K562 (cell line): ENCODE measurements at regions not wholly inside any gene's neighbourhood (a gene's known extent, or its start where the extent isn't known, plus 50 kb on each side); places are given as distances from the start of the nearest gene placed in this dataset.

Source experiments
- ATAC-seq: fragments of 200-7000 bp; cut with Tn5 transposase; 3 replicates; pipeline ENCODE4 v1.9.1; 2020; ENCODE audit warnings: moderate library complexity
- BruUV-seq: library from RNA; stranded (reverse); fragments of 400-500 nt; replicated peaks from 2 replicates; lab custom pipeline; 2021; lab: Mats Ljungman, UMichigan
- CTCF ChIA-PET: fragments of 300-600 bp; formaldehyde crosslinking; extraction: SDS; loops from one replicate; lab custom pipeline; 2021; ENCODE audit warnings: low intra/inter-chr PET ratio; lab: Yijun Ruan, JAX
- POLR2A ChIA-PET: fragments of 300-600, 350-650 bp; sonication (Branson Sonifier 250); formaldehyde crosslinking; extraction: SDS; loops from one replicate; lab custom pipeline; 2021; ENCODE audit warnings: antibody characterized with exemption, inconsistent platforms; lab: Yijun Ruan, JAX
- DNase-seq, 4 experiments: peaks; one replicate each; pipeline versions ENCODE4 v3.0.0 to v3.0.0-alpha.2; 2011 to 2018; ENCODE audit warnings: low spot score in 3 of 4, mixed read lengths in 3 of 4; ENCODE audit errors: extremely low read depth in 1 of 4
- FAIRE-seq: peaks from 2 replicates; lab custom pipeline; 2011; peaks lifted over from hg19 to GRCh38; lab: Jason Lieb, UNC
- H2AFZ ChIP-seq: 2 replicates; pipeline ENCODE4 v1.6.0; 2011; ENCODE audit warnings: low read depth, low read length, control low read depth, inconsistent platforms
- H3K27ac ChIP-seq: fragments of 200-600 bp; 3 replicates; pipeline ENCODE4 v1.8.0; 2011; ENCODE audit warnings: low read depth, mild to moderate bottlenecking, control low read depth, inconsistent platforms, low read length, moderate library complexity, mixed read lengths; ENCODE audit errors: extremely low read depth
- H3K27me3 ChIP-seq, 2 experiments: fragments of 300-600 bp in 1 of 2; 2 replicates in 1 of 2; 3 replicates in 1 of 2; pipeline versions ENCODE4 v1.6.0 to v1.8.0; 2011; ENCODE audit warnings: inconsistent platforms in 2 of 2, low read length in 2 of 2, mild to moderate bottlenecking in 1 of 2, mixed read lengths in 1 of 2, moderate library complexity in 1 of 2; ENCODE audit not compliant: control insufficient read depth in 2 of 2, insufficient read depth in 2 of 2
- H3K36me3 ChIP-seq: fragments of 300-600 bp; 3 replicates; pipeline ENCODE4 v1.8.0; 2011; ENCODE audit warnings: mild to moderate bottlenecking, low read length, inconsistent platforms; ENCODE audit not compliant: control insufficient read depth, insufficient read depth
- H3K4me1 ChIP-seq, 2 experiments: fragments of 200-600 bp in 1 of 2; replicated peaks in 1 of 2; 2 replicates in 1 of 2; 3 replicates in 1 of 2; pipeline versions ENCODE4 v1.5.1 to v1.8.0; 2011; ENCODE audit warnings: inconsistent platforms in 2 of 2, low read length in 2 of 2, mild to moderate bottlenecking in 1 of 2, mixed read lengths in 1 of 2, moderate library complexity in 1 of 2; ENCODE audit not compliant: control insufficient read depth in 2 of 2, insufficient read depth in 2 of 2
- H3K4me2 ChIP-seq: 2 replicates; pipeline ENCODE4 v1.6.1; 2011; ENCODE audit warnings: low read length, control low read depth, inconsistent platforms, mixed read lengths; ENCODE audit not compliant: insufficient read depth
- H3K4me3 ChIP-seq: fragments of 200-600 bp; sonication (generic), shearing (Covaris generic); 2 replicates; pipeline ENCODE4 v1.5.1; 2016; ENCODE audit warnings: control low read depth, inconsistent platforms
- H3K79me2 ChIP-seq: fragments of 200-600 bp; 3 replicates; pipeline ENCODE4 v1.8.0; 2011; ENCODE audit warnings: low read length, inconsistent platforms; ENCODE audit not compliant: control insufficient read depth, insufficient read depth
- H3K9ac ChIP-seq, 2 experiments: 2 replicates each; pipeline versions ENCODE4 v1.6.0 to v1.6.1; 2011; ENCODE audit warnings: low read depth in 2 of 2, low read length in 2 of 2, control low read depth in 1 of 2, inconsistent platforms in 1 of 2, mild to moderate bottlenecking in 1 of 2, mixed read lengths in 1 of 2; ENCODE audit not compliant: insufficient read depth in 1 of 2
- H3K9me1 ChIP-seq: one replicate; pipeline ENCODE4 v1.6.0; 2011; ENCODE audit warnings: inconsistent platforms, mild to moderate bottlenecking, low read length, moderate library complexity; ENCODE audit not compliant: control insufficient read depth, insufficient read depth
- H3K9me3 ChIP-seq: replicated peaks from 2 replicates; pipeline ENCODE4 v1.5.1; 2011; ENCODE audit warnings: low read depth, low read length, inconsistent platforms; ENCODE audit not compliant: control insufficient read depth, insufficient read depth
- H4K20me1 ChIP-seq: replicated peaks from 2 replicates; pipeline ENCODE4 v1.6.1; 2011; ENCODE audit warnings: low read length, inconsistent platforms, mixed read lengths; ENCODE audit not compliant: control insufficient read depth, insufficient read depth
- DIDO1 ChIP-seq: fragments of 450-650 bp; IDR thresholded peaks from 2 replicates; pipeline ENCODE4 v1.6.1; 2016; ENCODE audit warnings: low read depth, missing biosample characterization, missing genetic modification characterization
- HLTF ChIP-seq: fragments of 450-650 bp; IDR thresholded peaks from 2 replicates; pipeline ENCODE4 v1.6.1; 2016
- HNRNPLL ChIP-seq: fragments of 200-400 bp; formaldehyde crosslinking; IDR thresholded peaks from 2 replicates; pipeline ENCODE4 v1.6.1; 2017; ENCODE audit warnings: low read length, low read depth, mild to moderate bottlenecking; ENCODE audit not compliant: poor library complexity, severe bottlenecking
- KLF13 ChIP-seq: fragments of 450-650 bp; IDR thresholded peaks from 2 replicates; pipeline ENCODE4 v1.6.1; 2016; ENCODE audit warnings: missing genetic modification characterization, low read depth, mild to moderate bottlenecking, missing compliant biosample characterization, moderate library complexity, borderline replicate concordance
- MXI1 ChIP-seq: IDR thresholded peaks from 2 replicates; pipeline ENCODE4 v1.6.1; 2011; ENCODE audit warnings: low read depth, mild to moderate bottlenecking, improper control_type of control experiment, low read length
- PML ChIP-seq: IDR thresholded peaks from 2 replicates; pipeline ENCODE4 v1.6.1; 2012; ENCODE audit warnings: low read length, inconsistent platforms
- PRDM10 ChIP-seq: fragments of 450-650 bp; IDR thresholded peaks from 2 replicates; pipeline ENCODE4 v1.6.1; 2018; ENCODE audit not compliant: partially characterized antibody
- PURB ChIP-seq: sonication (generic); formaldehyde crosslinking; IDR thresholded peaks from 2 replicates; pipeline ENCODE4 v1.9.0; 2021; ENCODE audit warnings: low read depth, mild to moderate bottlenecking, missing genetic modification reagents
- RBM22 ChIP-seq: fragments of 200-400 bp; formaldehyde crosslinking; IDR thresholded peaks from 2 replicates; pipeline ENCODE4 v1.6.1; 2018; ENCODE audit warnings: low read length, low read depth; ENCODE audit not compliant: poor library complexity, severe bottlenecking
- ZNF395 ChIP-seq: fragments of 200-800 bp; sonication (Bioruptor generic); IDR thresholded peaks from 2 replicates; pipeline ENCODE4 v1.6.1; 2017; ENCODE audit warnings: missing genetic modification characterization, missing compliant biosample characterization
- ZNF57 ChIP-seq: fragments of 450-650 bp; formaldehyde crosslinking; IDR thresholded peaks from 2 replicates; pipeline ENCODE4 v1.4.0; 2020; ENCODE audit warnings: mild to moderate bottlenecking, moderate library complexity
- WGBS: fragments of 100-300 bp; shearing (Covaris generic); methylation state at CpG from one replicate; pipeline ENCODE4 v1.1.6; 2016; ENCODE audit warnings: low coverage, mixed read lengths; ENCODE audit not compliant: insufficient coverage; ENCODE audit errors: missing lambda C conversion rate; 5-methylcytosine and 5-hydroxymethylcytosine counted together
- in situ Hi-C: fragments of 300-500 bp; cut with MboI; formaldehyde crosslinking; loops from 4 replicates; pipeline ENCODE4 v1.15.0; 2018; ENCODE audit warnings: inconsistent platforms, mixed read lengths
- intact Hi-C: fragments of 100-400 bp; cut with micrococcal nuclease; formaldehyde crosslinking; loops from 2 replicates; pipeline ENCODE4 v1.14.2; 2022

- H3K9me3 ChIP-seq, result no peaks in the 10 kb centered on the region
- ATAC-seq (no peak), DNase-seq (no peak), FAIRE-seq (no peak)
- POLR2A ChIA-PET, result no interaction called here
- 0% methylated on average over 4 of the region's 4 CpGs for WGBS
- H3K4me2 ChIP-seq, result no peak overlapping the region
- H4K20me1 ChIP-seq, result no peaks in the 10 kb centered on the region
- H3K27ac ChIP-seq, result no peak overlapping the region
- no peak overlapping the region for H3K4me3 ChIP-seq
- H3K9ac ChIP-seq, result no peak overlapping the region
- H3K36me3 ChIP-seq, result no peaks in the 10 kb centered on the region
- CTCF ChIA-PET, result no interaction called here
- no peak overlapping the region for H2AFZ ChIP-seq
- intact Hi-C loops, result no loop called here
- no peak for TF ChIP-seq ZNF57 (CRISPR knock-in tag)
- TF ChIP-seq KLF13 (tag), result no peak
- TF ChIP-seq DIDO1 (tag), result no peak
- TF ChIP-seq PRDM10, result no peak
- TF ChIP-seq PML, result no peak
- TF ChIP-seq MXI1, result no peak
- TF ChIP-seq HLTF, result no peak
- TF ChIP-seq HNRNPLL, result no peak
- TF ChIP-seq ZNF395 (CRISPR knock-in tag), result no peak
- no peak for TF ChIP-seq PURB (CRISPR knock-in tag)
- no peak for TF ChIP-seq RBM22
- BruUV-seq, result no TSS peak
- H3K9me1 ChIP-seq, result no peaks in the 10 kb centered on the region
- in situ Hi-C loops, result no loop called here
- H3K4me1 ChIP-seq, result no peaks in the 10 kb centered on the region
- no peaks in the 10 kb centered on the region for H3K79me2 ChIP-seq
- peaks cover 0 to 29% of the 10 kb centered on the region in 2 experiments; a peak in 2 of 5 replicates for H3K27me3 ChIP-seq
Observed at GRCh38 chr13:99836291-99836690, 135.3 kb downstream of the ZIC5 start.
